A673 (cell line): ENCODE measurements at regions not wholly inside any gene's neighbourhood (a gene's known extent, or its start where the extent isn't known, plus 50 kb on each side); places are given as distances from the start of the nearest gene placed in this dataset.

Experiments
- BruUV-seq: library from RNA; stranded (reverse); fragments of 400-500 nt; replicated peaks from 2 replicates; lab custom pipeline; 2021; lab: Mats Ljungman, UMichigan
- CTCF ChIA-PET: fragments of 300-600 bp; sonication (Branson Sonifier 250); formaldehyde crosslinking; loops from one replicate; lab custom pipeline; 2022; ENCODE audit warnings: antibody characterized with exemption; lab: Charles Lee
- POLR2A ChIA-PET: fragments of 300-600 bp; sonication (Branson Sonifier 250); formaldehyde crosslinking; loops from one replicate; lab custom pipeline; 2022; ENCODE audit warnings: antibody characterized with exemption; ENCODE audit not compliant: low non-redundant PET; lab: Charles Lee
- DNase-seq: peaks from one replicate; pipeline ENCODE4 v3.0.0-alpha.2; 2015; ENCODE audit warnings: low spot score
- H3K27ac ChIP-seq: fragments of 200-600 bp; sonication (generic); 2 replicates; pipeline ENCODE4 v1.5.1; 2016; ENCODE audit warnings: mixed run types, low read depth, mild to moderate bottlenecking, mixed read lengths, antibody characterized with exemption, low read length; ENCODE audit not compliant: poor library complexity, severe bottlenecking
- H3K27me3 ChIP-seq: fragments of 200-600 bp; sonication (generic); replicated peaks from 2 replicates; pipeline ENCODE4 v1.6.1; 2017; ENCODE audit warnings: mixed run types, low read depth, mild to moderate bottlenecking, mixed read lengths, antibody characterized with exemption, low read length; ENCODE audit not compliant: insufficient read depth, poor library complexity
- H3K36me3 ChIP-seq: fragments of 200-600 bp; sonication (generic); 2 replicates; pipeline ENCODE4 v1.6.1; 2016; ENCODE audit warnings: mixed run types, mild to moderate bottlenecking, mixed read lengths, antibody characterized with exemption, low read length; ENCODE audit not compliant: insufficient read depth, poor library complexity, severe bottlenecking
- H3K4me1 ChIP-seq: fragments of 200-600 bp; sonication (generic); 2 replicates; pipeline ENCODE4 v1.6.1; 2017; ENCODE audit warnings: mixed run types, mild to moderate bottlenecking, mixed read lengths, antibody characterized with exemption, low read length; ENCODE audit not compliant: insufficient read depth, poor library complexity, severe bottlenecking
- H3K4me3 ChIP-seq: fragments of 200-600 bp; sonication (generic); 2 replicates; pipeline ENCODE4 v1.5.1; 2016; ENCODE audit warnings: low read depth, mixed run types, mild to moderate bottlenecking, mixed read lengths, low read length; ENCODE audit not compliant: poor library complexity, severe bottlenecking
- H3K9me3 ChIP-seq: fragments of 200-600 bp; sonication (generic); 2 replicates; pipeline ENCODE4 v1.6.1; 2016; ENCODE audit warnings: mixed run types, low read depth, mild to moderate bottlenecking, mixed read lengths, antibody characterized with exemption, low read length; ENCODE audit not compliant: poor library complexity, severe bottlenecking
- CTCF ChIP-seq: fragments of 300-800, 200-600 bp; sonication (generic); conservative IDR thresholded peaks from 2 replicates; pipeline ENCODE4 v1.5.1; 2017; ENCODE audit warnings: low read depth, mild to moderate bottlenecking, antibody characterized with exemption, low read length, moderate library complexity, mixed read lengths
- EZH2 ChIP-seq: fragments of 200-600 bp; sonication (generic); IDR thresholded peaks from 2 replicates; pipeline ENCODE4 v1.6.1; 2017; ENCODE audit warnings: borderline replicate concordance, low read depth, mild to moderate bottlenecking, mixed read lengths, antibody characterized with exemption, low read length; ENCODE audit not compliant: poor library complexity, severe bottlenecking
- intact Hi-C: fragments of 100-400 bp; cut with micrococcal nuclease; formaldehyde crosslinking; loops from one replicate; pipeline ENCODE4 v1.10.0; 2022; ENCODE audit not compliant: unreplicated experiment

- H3K27ac ChIP-seq = peak overlapping the region; percentile 24
- TF ChIP-seq EZH2 (no peak), CTCF (no peak)
- peaks cover 55% of the 10 kb centered on the region for H3K4me1 ChIP-seq
- H3K4me3 ChIP-seq = no peak overlapping the region
- intact Hi-C loops = no loop called here
- no peaks in the 10 kb centered on the region for H3K27me3 ChIP-seq
- no TSS peak for BruUV-seq
- H3K9me3 ChIP-seq = peaks cover 3% of the 10 kb centered on the region
- no peaks in the 10 kb centered on the region for H3K36me3 ChIP-seq
- POLR2A ChIA-PET = no interaction called here
- CTCF ChIA-PET = no interaction called here
- DNase-seq = no peak
These were observed 245.4 kb upstream of the TUT7 start for GRCh38 chr9:86599561-86599960.

- Histone ChIP-seq H3K27me3 (no peaks in the 10 kb centered on the region), H3K36me3 (no peaks in the 10 kb centered on the region), H3K9me3 (peaks cover 3% of the 10 kb centered on the region), H3K27ac (peak overlapping the region; percentile 71), H3K4me3 (no peak overlapping the region), H3K4me1 (peaks cover 46% of the 10 kb centered on the region)
- peak; percentile 76 for DNase-seq
- ChIA-PET POLR2A (interaction anchor here (0.6 kb wide), 1 partner anchor 350 kb away, joined by 4 read pairs; no protein-coding TSS in a partner anchor), CTCF (no interaction called here)
- no peak for TF ChIP-seq CTCF
- TF ChIP-seq EZH2 = no peak
- intact Hi-C loops = no loop called here
- no TSS peak for BruUV-seq
These were observed 244.4 kb upstream of the TUT7 start for GRCh38 chr9:86598411-86599239.

- CTCF ChIA-PET = no interaction called here
- no peak for DNase-seq
- no TSS peak for BruUV-seq
- H3K4me3 ChIP-seq = no peak overlapping the region
- POLR2A ChIA-PET = no interaction called here
- peaks cover 21% of the 10 kb centered on the region for H3K4me1 ChIP-seq
- peaks cover 3% of the 10 kb centered on the region for H3K9me3 ChIP-seq
- TF ChIP-seq EZH2 (no peak), CTCF (no peak)
- H3K36me3 ChIP-seq = no peaks in the 10 kb centered on the region
- H3K27me3 ChIP-seq = no peaks in the 10 kb centered on the region
- H3K27ac ChIP-seq = no peak overlapping the region
- intact Hi-C loops = no loop called here
These were observed 240.5 kb upstream of the TUT7 start for GRCh38 chr9:86594724-86595123.
